NCI-H2227 treated with DMSO at 0.1 percent for 48 hours (cell line): ENCODE measurements at regions not wholly inside any gene's neighbourhood (a gene's known extent, or its start where the extent isn't known, plus 50 kb on each side); places are given as distances from the start of the nearest gene placed in this dataset.
"Not testable (repeated sequence)": the region's sequence is repeated elsewhere in the genome, so short reads cannot be mapped to it uniquely, and the experiment has no call there.

Experiments used
- DNase-seq: peaks from one replicate; lab custom pipeline; 2025; lab: John Stamatoyannopoulos, UW

DNA sequence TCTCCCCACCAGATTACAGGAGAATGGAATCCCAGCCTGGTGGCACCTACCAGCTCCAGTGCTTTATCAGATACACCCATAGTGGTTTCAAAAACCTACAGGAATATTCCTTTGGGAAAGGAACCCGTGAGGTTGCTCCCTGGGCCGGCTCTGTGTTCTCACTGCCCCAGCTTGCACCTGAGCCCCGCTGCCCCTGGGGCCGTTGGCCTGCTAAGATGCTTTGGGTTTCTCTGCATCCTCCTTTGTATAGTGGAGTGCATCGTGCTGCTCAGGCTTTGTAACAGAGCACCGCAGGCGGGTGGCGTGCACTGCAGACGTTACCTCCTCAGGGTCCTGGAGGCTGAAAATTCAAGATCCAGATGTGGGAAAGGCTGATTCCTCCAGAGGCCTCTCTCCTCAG, 414.1 kb downstream of the BRD1 start:
- DNase-seq, result no peak

DNA sequence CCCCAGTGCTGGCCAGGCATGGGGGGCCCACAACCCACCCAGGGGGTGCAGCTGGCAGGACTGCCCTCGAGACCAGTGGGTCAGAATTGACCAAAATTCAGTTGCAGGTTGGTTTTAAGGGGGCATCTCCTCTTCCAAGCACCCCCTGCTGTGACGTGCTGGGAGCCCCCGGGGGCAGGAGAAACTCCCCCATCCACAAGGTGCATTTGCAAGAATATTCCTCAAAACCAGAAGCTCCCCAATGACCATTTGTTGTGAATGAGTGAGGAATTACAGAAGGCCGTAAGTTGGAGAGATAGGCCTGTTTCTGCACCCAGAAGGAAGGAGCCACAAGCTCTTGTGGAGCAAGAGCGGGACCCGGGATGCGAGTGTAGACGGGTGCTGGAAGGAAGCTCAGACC, 414.5 kb downstream of the BRD1 start:
- no peak for DNase-seq

DNA sequence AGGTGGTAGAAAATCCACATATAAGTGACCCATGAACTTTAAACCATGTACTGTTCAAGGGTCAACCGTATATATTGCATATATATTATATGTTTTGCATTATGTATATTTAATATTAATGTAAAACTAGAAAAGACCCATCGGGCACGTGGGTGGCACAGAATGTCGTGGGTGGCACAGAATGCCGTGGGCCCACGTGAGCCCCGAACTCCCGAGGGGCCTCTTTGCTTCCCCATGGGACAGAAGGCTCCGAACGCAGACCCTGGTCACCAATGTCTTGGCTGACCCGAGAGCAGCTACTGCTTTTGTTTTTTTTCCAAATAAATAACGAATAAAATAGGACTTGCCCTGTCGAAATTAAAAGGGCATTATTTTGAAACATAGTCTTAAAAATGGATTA, 415.4 kb downstream of the BRD1 start:
- no peak for DNase-seq

DNA sequence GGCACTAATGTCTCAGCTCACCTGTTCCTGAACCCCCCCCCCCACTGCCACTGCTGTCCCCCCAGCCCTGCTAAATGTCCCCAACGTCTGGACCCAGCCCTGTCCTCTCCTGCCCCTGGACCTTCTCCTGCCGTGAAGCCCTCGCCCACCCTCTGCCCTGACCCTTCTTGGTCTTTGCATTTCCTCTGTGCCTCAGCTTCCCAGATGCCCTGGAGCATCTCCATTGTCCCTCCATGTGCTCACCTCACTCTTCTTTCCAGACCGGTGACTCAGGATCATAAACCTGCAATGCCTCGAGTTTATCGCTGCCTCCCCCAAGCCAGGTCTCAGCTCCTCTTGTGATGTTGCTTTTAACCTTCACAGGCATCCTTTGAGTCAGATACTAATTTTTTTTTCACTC, 416.4 kb downstream of the BRD1 start:
- DNase-seq, result no peak

DNA sequence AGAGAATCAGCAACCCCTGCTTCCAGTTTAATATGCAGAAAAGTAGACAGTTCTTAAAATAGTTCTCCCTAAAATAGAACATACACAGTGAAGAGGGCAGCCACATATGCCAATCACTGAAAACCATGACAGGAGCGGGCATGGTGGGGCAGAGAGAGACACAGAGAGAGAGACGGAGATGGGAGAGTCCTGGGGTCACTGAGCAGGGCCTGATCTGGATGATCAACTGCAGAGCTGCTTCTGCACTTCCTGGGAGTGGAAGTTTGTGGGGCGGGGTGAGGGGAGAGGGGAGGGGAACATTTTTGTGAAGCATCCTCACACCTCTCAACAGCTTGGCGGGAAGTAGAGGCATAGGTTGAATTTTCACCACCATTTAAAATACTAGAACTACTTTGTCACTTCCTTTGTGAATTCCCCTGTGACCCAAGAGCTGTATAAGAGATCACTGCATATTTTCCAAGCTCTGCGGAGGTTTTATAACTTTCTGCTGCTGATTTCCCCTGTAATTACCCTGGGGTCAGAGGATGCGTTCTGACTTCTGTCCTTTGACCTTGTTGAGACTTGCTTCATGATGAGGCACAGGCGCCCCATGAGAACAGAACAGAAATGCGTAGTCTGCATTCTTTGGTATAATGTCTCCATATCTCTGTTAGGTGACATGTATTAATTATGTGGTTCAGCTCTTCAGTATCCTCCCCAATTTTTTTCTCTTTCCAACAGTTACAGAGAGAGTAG, 419.4 kb downstream of the BRD1 start:
- DNase-seq, result no peak

DNA sequence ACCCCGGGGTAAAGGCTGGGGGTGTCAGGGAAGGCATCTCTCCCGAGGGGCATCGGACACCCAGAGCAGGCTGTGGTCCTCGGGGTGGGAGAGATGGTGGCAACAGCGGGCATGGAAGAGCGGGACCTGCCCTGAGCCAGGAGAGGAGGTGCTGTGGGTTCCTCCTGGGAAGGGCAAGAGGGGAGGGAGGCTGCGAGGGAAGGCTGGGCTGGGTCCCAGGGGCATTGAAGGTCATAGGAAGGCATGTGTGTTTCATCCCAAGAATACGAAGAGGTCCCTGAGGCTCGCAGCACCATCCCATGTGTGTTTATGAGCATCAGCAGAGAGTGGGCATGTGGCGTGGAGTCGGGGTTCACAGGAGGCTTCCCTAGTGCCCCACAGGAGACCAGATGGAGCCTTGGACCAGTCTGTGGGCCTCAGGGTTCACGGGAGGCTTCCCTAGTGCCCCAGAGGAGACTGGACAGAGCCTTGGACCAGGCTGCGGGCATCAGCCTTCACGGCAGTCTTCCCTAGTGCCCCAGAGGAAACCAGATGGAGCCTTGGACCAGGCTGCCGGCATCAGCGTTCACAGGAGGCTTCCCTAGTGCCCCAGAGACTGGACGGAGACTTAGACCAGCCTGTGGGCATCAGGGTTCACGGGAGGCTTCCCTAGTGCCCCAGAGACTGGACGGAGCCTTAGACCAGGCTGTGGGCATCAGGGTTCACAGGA, 420.6 kb downstream of the BRD1 start:
- no peak for DNase-seq

DNA sequence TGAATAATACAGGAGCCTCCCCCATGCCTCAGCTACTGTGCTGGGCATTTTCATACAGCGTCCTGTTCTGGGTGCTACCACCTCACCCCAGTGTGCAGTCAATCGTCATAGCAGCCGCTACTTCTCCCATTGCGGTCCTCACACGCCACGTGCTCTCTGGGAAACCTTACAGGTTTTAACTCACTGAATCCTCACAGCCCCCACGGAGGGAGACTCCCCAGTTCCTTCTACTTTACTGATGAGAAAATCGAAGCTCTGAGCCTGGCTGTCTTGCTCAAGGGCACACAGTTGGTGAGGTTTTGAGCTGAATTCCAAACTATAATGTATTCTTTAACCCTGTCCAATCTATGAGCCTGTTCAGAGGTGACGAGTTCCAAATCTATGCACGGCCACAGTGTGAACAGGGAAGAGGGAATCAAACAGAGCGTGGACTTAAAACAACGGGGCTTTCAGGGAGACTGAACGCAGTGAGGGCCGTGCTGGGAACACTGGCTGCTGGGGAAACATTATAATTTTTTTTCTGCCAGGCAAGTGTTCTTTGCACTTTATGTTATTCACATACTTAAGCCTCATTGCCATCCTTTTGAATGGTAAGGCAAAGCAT, 421.5 kb downstream of the BRD1 start:
- DNase-seq, result no peak

DNA sequence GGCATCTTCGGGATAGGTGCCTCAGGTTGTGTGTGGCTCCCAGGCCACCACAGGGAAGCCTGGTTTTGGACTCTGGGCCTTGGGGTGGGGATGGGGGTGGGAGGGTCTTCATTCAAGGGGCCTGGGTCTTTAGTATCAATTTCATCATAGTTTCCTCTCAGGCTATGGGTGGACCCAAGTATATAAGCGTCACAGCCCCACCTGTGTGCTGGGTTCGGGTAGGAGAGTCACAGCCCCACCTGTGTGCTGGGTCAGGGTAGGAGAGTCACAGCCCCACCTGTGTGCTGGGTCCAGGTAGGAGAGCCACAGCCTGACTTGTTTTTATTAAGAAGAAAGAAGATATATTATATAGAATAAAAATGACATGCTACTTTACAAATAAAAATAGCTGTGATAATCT, 422.1 kb downstream of the BRD1 start:
- DNase-seq, result no peak

DNA sequence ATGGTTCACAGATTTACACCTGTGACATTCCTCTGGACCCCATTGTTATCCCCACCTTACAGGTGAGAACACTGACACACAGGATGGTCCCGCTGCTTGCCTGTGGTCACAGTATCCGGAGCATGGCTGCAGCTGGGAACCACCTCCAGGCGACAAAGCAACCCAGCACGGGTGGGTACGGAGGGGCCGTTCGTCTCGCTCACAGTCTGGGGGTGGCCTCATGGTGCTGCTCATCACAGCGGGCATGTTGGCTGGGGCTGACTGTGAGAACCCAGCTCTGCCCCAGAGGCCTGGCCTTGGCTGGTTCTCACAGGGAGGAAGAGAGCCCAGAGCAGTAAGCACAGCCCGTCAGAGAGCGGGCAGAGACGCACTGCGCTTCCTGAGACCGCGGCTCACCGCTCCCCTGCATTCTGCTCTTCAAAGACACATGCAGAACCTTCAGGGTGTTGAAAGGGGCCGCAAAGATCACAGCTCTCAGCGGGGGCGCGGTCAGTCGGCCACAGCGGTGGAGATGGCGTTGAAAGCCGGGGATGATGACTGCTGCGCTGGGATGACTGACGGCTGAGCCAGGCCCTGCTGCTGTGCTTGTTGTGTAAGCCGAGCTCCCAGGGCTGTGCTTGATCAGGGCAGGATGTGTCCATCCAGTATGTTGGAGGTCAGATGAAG, 423.0 kb downstream of the BRD1 start:
- DNase-seq, result no peak

DNA sequence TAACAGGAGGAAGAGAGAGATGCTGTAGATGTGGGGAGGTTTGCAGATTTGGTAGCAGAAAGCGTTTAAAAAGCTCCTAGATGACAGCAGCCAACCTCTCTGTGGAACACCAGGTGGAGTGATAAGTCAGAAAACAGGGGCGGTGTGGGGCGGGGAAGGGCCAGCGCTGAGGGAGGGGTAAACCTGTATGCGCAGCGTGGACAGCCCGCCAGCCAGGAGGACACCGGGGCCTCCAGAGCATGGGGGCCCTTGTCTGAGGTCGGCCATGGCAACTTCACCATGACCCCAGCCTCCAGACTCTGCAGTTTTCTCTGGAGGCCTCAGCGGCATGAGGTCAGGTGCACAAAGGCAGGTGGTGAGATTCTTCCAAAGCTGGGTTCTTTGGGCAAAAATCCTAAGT, 423.7 kb downstream of the BRD1 start:
- DNase-seq, result no peak

DNA sequence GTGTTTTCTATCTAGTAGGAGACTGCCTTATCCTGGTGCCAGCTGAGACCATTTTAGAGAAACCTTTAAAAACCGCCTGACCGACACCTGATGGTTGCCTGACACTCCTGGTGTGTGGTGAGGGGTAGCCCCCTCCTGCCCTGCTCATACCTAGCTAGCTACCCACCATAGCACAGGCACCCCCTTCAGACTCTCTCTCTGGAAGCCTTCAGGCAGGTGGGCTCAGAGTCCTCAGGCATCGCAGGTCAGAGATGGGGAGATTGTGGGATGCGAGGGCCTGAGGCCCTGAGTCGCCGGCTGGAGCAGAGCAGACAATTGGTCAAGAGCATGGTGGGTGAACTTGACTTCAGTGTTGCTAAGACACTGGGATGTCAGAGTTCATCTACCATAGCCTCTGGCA, 424.6 kb downstream of the BRD1 start:
- DNase-seq, result no peak

DNA sequence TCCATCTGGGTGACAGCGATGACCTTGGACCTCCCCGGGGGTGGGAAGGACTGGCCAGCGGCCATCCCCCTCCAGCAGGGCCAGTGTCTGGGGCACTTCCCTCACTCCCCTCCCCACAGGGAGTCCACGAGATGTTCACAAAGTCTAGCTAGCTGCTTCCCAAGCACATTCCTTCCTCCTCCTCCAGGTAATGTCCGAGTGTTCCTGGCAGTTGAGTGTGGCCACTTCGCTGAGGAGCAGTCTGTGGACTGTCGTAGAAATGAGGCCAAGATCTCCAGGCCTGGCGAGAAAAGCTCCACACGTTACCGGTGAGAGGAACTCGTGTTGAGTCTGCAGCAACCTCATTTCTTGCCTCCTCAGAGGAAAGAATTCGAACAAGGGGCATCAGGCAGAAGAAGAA, 425.5 kb downstream of the BRD1 start:
- no peak for DNase-seq

DNA sequence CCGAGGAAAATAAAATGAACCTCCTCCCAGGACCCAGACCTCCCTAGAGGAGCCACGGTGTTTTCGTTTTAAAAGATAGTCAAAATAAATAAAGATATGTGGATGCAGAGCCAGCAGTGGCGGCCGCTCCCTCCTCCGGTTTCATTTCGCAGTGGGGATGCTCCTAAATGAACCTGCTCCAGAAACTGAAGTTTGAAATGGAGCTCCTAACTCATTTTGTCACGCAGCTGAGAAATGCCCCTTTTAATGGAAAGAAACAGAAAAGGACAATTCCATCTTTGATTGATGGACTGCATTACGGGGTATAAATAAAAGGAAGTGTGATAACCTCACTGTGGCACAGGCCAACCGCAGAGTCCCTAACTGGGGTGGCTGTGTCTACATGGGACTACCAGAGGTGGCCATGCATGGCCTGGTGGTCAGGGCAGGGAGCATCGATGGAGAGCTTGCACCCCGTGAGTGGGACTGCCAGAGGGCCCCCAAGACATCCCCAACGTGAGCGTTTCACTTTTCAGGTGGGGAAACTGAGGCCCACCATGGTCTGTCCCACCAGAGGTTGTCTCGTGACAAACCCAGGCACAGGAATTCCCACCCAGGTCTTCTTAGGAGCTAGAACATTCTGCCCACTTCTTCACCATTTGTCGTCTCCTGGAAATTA, 426.6 kb downstream of the BRD1 start:
- no peak for DNase-seq

DNA sequence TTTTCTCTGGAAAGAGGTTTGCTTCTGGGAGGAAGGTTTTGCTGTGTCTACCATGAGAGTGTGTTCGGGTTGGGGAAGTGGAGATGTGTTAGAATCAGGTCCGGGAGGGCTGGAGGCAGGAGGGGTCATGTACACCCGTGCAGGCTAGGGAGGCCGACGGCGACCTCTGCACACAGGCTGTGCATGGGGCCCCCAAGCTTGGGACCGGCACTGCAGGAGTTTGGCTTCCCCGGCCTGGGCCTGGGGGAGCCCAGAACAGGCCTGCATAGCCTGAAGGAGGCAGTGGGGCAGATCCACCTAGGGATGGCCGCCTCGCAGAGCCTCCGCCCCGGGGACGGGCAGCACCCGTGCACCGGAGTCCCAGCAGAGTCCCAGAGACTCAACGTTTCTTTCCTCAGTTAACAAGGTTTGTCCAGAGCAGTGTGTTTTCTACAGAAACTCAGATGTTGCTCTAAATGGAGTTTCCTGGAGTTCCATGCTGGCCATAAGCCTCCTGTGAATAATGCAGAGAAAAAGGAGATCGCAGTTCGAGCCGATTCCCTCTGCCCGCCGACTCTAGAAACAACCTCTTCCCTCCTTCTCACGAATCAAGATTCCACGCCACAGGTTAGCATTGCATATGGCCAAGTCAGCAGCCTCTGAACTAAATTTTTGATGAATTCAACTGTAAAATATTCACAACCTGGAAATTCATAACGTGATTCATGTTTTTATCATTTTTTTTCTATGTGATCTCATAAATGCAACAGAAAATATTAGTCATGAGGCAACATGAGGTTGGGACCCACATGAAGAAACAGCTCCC, 427.3 kb downstream of the BRD1 start:
- no peak for DNase-seq

DNA sequence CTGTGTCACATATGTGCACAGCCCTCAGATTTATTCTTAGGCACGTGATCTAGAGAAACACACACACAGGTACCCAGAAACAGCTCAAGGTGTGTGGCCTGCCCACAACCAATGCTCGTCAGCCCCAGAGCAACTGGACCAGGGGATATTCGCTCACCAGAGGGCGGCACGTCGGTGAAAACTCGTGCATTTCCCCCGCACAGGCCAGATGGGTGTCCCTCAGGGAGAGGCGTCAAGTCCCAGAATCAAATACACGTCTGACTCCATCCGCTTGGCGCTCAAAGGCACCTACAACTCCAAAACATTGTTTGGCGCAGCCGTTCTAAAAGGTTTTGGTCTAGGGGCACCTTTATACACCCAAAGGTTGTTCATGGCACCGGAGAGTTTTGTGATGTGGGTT, 429.0 kb downstream of the BRD1 start:
- no peak for DNase-seq

DNA sequence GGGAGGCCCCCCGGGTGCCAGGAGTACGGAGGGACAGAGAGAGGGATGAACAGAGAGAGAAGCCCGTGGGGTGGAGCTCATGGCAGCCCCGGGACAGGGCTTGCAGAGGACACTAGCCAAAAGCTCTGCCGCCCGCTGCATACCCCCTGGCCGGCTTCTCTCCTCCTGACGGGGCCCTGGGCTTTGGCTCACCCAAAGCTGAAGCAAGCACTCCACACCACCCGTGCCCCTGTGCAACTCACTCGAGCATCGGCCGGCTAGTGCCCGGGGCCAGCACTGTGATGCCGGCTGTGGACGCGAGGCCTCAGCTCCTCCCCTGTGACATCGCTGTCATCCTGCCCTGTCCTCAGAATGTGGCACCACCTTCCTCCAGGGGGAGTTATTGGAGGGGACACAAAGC, 429.6 kb downstream of the BRD1 start:
- DNase-seq, result no peak

DNA sequence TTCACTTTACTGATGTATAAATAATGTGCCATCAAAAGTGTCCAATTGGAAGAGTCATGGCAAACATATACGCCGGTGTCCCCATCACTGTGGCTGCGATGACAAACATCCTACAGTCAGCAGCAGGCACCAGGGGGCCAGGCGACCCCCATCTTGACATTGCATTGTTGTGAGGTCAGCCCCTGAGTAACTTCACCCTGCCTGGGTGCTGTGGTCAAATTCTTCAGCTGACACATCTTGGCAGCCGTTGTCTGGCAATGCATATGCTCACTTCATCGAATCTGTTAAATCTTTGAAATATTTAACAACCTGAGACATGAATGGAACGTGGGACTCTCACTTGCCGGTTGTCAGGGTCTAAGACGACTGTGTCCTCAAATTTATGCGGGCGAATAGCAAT, 430.9 kb downstream of the BRD1 start:
- DNase-seq, result no peak

DNA sequence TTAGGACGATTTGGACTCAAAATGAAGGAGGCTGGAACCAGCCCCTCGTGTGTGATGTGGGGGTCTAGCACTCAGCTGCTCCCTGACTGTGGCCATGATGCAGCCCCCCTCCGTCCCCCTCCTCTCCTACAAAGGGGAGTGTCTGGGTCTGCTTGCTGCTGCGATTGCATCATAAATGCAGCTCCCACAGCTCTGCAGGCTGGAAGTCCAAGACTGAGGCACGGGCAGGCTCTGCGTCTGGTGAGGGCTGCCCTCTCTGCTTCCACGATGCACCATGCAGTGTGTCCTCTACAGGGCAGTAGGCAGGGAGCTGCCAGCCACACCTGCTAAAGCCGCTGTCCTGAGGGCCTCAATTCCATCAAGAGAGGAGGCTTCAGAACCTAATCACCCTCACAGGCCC, 432.1 kb downstream of the BRD1 start:
- no peak for DNase-seq

DNA sequence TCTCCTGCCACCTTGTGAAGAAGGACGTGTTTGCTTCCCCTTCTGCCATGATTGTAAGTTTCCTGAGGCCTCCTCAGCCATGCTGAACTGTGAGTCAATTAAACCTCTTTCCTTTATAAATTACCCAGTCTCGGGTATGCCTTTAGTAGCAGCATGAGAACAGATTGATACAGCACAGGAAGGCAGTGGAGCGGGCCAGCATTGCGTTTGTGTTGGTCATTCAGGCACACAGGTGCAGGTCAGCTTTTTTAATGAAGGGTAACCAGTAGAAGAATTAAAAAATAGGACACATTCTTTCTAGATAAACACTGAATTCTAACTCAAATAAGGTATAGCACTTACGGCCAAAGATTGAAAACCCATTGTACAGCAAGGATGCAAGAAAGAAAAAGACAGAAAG, 432.6 kb downstream of the BRD1 start:
- not testable (repeated sequence) for DNase-seq

DNA sequence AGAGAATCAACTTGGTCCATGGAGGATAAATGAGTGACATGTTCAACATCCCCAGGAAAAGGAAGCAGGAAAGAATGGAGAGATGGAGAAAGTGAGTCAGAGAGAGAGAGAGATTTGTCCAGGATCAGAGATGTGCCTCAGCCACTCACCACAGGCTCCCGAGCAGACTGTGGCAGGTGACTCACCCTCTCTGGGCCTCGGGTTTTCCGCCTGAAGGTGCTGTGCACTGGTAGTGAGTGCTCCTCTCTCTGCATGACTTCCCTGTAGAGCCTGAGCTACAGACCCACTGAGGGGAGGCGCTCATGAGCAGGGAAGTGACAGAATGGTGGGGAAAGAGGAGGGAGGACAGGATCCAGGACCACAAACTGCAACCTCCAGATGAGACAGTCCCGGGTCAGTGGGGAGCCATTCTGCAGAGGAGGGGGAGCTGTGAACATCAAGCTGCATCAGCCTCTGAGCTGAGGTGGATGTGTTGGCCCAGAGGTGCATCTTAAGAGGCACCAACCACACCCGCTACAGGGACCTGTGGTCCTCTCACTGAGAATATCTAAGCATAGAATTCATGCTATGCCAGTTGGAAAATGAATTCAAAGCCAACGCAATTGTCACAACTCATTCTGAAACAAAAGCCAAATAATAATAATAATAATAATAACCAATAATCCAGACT, 433.4 kb downstream of the BRD1 start:
- no peak for DNase-seq

DNA sequence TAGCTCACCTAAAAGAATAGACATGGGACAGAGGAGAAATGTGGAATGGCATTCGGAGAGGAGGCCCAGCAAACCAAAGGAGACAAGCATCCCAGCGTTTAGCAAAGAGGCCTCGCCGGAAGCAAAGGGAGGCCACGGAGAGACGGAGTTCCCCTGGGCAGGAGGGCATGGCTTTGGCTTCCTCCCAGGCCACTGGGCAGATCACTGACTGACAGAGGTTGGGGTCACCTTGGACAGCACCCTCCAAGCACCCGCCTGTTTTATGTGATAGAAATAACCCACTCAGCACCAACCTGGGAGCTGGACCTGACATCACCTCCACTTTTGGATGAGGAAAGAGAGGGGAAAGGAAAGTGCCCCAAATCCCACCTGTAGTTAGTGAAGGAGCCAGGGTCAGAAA, 434.1 kb downstream of the BRD1 start:
- no peak for DNase-seq
